A549 (cell line): ENCODE measurements at regions not wholly inside any gene's neighbourhood (a gene's known extent, or its start where the extent isn't known, plus 50 kb on each side); places are given as distances from the start of the nearest gene placed in this dataset.

ENCODE experiments used
- CHD2 ChIP-seq: fragments of 150-350 bp; IDR thresholded peaks from 2 replicates; pipeline ENCODE4 v1.6.1; 2014; ENCODE audit warnings: low read length; ENCODE audit not compliant: partially characterized antibody
- EP300 ChIP-seq, 2 experiments: fragments of >200 bp; sonication (Bioruptor Twin); formaldehyde crosslinking; IDR thresholded peaks; 2 replicates in 1 of 2; 3 replicates in 1 of 2; pipeline ENCODE4 v1.6.1; 2016 to 2017
- HDAC2 ChIP-seq: fragments of 200-600 bp; sonication (generic); IDR thresholded peaks from 2 replicates; pipeline ENCODE4 v1.6.1; 2016
- PHF8 ChIP-seq: fragments of 200-600 bp; sonication (generic); IDR thresholded peaks from 2 replicates; pipeline ENCODE4 v1.6.1; 2016; ENCODE audit warnings: low read depth, mild to moderate bottlenecking, antibody characterized with exemption, moderate library complexity, borderline replicate concordance
- POLR2A ChIP-seq: IDR thresholded peaks from 2 replicates; pipeline ENCODE4 v1.6.1; 2012; ENCODE audit warnings: mild to moderate bottlenecking, low read length
- RAD21 ChIP-seq, 2 experiments: fragments of >200 bp in 1 of 2; sonication (Bioruptor Twin) in 1 of 2; formaldehyde crosslinking in 1 of 2; IDR thresholded peaks in 1 of 2; conservative IDR thresholded peaks in 1 of 2; 2 replicates in 1 of 2; 3 replicates in 1 of 2; pipeline ENCODE4 v1.6.1; 2012 to 2018; ENCODE audit warnings: inconsistent platforms in 1 of 2
- RCOR1 ChIP-seq: fragments of 150-350 bp; IDR thresholded peaks from 2 replicates; pipeline ENCODE4 v1.6.1; 2014; ENCODE audit warnings: antibody characterized with exemption, low read length, low read depth
- RFX5 ChIP-seq: fragments of 450-650 bp; IDR thresholded peaks from 2 replicates; pipeline ENCODE4 v1.7.1; 2014; ENCODE audit warnings: antibody characterized with exemption, mild to moderate bottlenecking, moderate library complexity
- RNF2 ChIP-seq: fragments of 200-600 bp; sonication (generic); IDR thresholded peaks from 2 replicates; pipeline ENCODE4 v1.6.1; 2016; ENCODE audit warnings: low read depth, mild to moderate bottlenecking, antibody characterized with exemption, moderate library complexity, borderline replicate concordance
- TF ChIP-seq, protein P1 (sequence below): fragments of >200 bp; sonication (Bioruptor Twin); formaldehyde crosslinking; IDR thresholded peaks from 3 replicates; pipeline ENCODE4 v1.5.1; 2016
- TF ChIP-seq, protein P2 (sequence below): fragments of 200-600 bp; sonication (generic); IDR thresholded peaks from 2 replicates; pipeline ENCODE4 v1.6.1; 2016; ENCODE audit warnings: antibody characterized with exemption, mild to moderate bottlenecking, moderate library complexity

DNA sequence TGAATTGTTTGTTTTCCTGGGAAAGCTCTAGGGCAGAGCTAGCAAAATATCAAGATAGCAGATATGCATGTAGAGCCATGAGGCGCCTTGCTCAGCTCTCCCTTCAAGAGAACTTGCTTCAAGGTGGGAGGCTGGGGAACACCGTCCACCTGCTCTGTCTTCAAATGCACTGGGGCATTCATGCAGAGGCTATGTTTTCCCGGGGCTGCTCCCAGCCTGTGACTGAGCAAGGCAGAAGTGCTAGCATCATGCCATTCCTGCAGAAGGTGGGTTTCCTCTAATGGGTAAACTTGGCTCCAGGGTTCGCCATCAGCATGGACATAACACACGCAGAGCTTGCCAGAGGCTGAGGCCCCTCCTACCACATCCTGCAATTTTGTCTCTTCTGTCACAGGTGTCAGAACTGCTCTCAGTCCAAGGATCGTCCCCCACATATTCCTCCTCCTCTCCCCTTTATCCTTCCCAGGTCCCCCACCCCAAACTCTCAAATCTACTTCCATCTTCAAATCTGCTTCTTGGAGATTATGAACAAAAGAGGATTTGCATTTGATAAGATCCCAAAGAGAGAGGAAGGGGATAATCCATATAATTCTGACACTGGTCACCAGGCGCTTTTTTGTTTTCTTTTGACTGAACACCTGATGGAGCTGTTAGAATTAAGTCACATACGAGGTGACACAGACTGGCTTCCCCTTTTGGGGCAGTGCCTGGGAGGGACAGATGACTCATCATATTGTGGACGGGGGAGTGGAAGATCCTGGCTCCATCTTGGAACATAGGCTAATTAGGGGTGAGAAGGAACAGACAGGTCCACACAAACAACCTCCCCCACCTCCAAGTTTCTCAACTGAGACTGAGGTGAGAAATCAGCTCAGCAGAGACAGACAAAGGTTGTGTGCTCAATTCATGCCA, 85.0 kb upstream of the TAF11L2 start:
- TF ChIP-seq RCOR1, result no peak
- TF ChIP-seq, protein P1, sequence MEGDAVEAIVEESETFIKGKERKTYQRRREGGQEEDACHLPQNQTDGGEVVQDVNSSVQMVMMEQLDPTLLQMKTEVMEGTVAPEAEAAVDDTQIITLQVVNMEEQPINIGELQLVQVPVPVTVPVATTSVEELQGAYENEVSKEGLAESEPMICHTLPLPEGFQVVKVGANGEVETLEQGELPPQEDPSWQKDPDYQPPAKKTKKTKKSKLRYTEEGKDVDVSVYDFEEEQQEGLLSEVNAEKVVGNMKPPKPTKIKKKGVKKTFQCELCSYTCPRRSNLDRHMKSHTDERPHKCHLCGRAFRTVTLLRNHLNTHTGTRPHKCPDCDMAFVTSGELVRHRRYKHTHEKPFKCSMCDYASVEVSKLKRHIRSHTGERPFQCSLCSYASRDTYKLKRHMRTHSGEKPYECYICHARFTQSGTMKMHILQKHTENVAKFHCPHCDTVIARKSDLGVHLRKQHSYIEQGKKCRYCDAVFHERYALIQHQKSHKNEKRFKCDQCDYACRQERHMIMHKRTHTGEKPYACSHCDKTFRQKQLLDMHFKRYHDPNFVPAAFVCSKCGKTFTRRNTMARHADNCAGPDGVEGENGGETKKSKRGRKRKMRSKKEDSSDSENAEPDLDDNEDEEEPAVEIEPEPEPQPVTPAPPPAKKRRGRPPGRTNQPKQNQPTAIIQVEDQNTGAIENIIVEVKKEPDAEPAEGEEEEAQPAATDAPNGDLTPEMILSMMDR, result no peak
- TF ChIP-seq, protein P2, sequence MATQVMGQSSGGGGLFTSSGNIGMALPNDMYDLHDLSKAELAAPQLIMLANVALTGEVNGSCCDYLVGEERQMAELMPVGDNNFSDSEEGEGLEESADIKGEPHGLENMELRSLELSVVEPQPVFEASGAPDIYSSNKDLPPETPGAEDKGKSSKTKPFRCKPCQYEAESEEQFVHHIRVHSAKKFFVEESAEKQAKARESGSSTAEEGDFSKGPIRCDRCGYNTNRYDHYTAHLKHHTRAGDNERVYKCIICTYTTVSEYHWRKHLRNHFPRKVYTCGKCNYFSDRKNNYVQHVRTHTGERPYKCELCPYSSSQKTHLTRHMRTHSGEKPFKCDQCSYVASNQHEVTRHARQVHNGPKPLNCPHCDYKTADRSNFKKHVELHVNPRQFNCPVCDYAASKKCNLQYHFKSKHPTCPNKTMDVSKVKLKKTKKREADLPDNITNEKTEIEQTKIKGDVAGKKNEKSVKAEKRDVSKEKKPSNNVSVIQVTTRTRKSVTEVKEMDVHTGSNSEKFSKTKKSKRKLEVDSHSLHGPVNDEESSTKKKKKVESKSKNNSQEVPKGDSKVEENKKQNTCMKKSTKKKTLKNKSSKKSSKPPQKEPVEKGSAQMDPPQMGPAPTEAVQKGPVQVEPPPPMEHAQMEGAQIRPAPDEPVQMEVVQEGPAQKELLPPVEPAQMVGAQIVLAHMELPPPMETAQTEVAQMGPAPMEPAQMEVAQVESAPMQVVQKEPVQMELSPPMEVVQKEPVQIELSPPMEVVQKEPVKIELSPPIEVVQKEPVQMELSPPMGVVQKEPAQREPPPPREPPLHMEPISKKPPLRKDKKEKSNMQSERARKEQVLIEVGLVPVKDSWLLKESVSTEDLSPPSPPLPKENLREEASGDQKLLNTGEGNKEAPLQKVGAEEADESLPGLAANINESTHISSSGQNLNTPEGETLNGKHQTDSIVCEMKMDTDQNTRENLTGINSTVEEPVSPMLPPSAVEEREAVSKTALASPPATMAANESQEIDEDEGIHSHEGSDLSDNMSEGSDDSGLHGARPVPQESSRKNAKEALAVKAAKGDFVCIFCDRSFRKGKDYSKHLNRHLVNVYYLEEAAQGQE, result no peak
- TF ChIP-seq RFX5, result no peak
- TF ChIP-seq EP300 (IDR thresholded peaks at IDR 0.05), result no peak
- no peak for TF ChIP-seq POLR2A
- no peak for TF ChIP-seq CHD2
- peak in 1 of 2 experiments; percentile 18; a peak in 2 of 5 replicates for TF ChIP-seq RAD21 (conservative IDR thresholded peaks at IDR 0.05 in 1 of 2, IDR thresholded peaks at IDR 0.05 in 1 of 2)
- TF ChIP-seq PHF8, result no peak
- no peak for TF ChIP-seq HDAC2
- no peak for TF ChIP-seq RNF2
